Lower leg skin (tissue), 3 donors: ENCODE measurements at regions not wholly inside any gene's neighbourhood (a gene's known extent, or its start where the extent isn't known, plus 50 kb on each side); places are given as distances from the start of the nearest gene placed in this dataset.

Experiments
- POLR2A ChIP-seq, 2 donors: fragments of 450-650 bp; IDR thresholded peaks; one replicate each; pipeline ENCODE4 v1.6.1; 2016 to 2017; ENCODE audit warnings: antibody characterized with exemption in 2 of 2, mild to moderate bottlenecking in 1 of 2, moderate library complexity in 1 of 2
- TF ChIP-seq, protein P1 (sequence below), 3 donors: fragments of 450-650 bp; IDR thresholded peaks; one replicate each; pipeline ENCODE4 v1.5.1; 2016; ENCODE audit warnings: antibody characterized with exemption in 3 of 3, mild to moderate bottlenecking in 3 of 3, moderate library complexity in 2 of 3

DNA sequence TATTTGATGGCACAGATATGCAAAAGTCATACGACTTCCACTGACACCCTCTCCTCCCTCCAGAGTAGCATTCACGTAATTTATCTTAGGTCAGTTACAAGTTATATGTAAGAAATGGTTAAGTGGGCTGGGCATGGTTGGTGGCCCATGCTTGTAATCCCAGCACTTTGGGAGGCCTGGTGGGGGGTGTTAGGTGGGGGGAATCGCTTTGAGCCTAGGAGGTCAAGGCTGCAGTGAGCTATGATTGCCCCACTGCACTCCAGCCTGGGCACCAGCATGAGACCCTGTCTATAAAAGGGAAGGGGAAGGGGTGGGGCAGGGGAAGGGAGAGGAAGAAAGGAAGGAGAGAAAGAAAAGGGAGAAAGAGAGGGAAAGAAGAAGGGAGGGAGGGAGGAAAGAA lies 202.8 kb downstream of the AUH start:
- TF ChIP-seq, protein P1, sequence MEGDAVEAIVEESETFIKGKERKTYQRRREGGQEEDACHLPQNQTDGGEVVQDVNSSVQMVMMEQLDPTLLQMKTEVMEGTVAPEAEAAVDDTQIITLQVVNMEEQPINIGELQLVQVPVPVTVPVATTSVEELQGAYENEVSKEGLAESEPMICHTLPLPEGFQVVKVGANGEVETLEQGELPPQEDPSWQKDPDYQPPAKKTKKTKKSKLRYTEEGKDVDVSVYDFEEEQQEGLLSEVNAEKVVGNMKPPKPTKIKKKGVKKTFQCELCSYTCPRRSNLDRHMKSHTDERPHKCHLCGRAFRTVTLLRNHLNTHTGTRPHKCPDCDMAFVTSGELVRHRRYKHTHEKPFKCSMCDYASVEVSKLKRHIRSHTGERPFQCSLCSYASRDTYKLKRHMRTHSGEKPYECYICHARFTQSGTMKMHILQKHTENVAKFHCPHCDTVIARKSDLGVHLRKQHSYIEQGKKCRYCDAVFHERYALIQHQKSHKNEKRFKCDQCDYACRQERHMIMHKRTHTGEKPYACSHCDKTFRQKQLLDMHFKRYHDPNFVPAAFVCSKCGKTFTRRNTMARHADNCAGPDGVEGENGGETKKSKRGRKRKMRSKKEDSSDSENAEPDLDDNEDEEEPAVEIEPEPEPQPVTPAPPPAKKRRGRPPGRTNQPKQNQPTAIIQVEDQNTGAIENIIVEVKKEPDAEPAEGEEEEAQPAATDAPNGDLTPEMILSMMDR (IDR thresholded peaks at IDR 0.05): no peak
- TF ChIP-seq POLR2A (IDR thresholded peaks at IDR 0.05): no peak
